ENCODE measurements at regions not wholly inside any gene's neighbourhood (a gene's known extent, or its start where the extent isn't known, plus 50 kb on each side); places are given as distances from the start of the nearest gene placed in this dataset. TPM values are rescaled to one million over a fixed set of nuclear protein-coding genes. Genes with fewer than 3 reads are reported as not detected.

Small RNA genes in the stretch of these regions (microRNA-seq; reads per million reads assigned to microRNA genes)
- gene MIR3977 (ENCODE audit: unreplicated experiment) = not detected
